Tibial nerve (tissue), 4 donors: ENCODE measurements at regions not wholly inside any gene's neighbourhood (a gene's known extent, or its start where the extent isn't known, plus 50 kb on each side); places are given as distances from the start of the nearest gene placed in this dataset.
A peak's percentile ranks its signal among the peaks of the same experiment; 100 is the strongest.

Source experiments
- DNase-seq, 2 donors: peaks; one replicate each; pipeline ENCODE4 v3.0.0-alpha.2; 2019; ENCODE audit warnings: low spot score in 2 of 2
- H3K27ac ChIP-seq, 4 donors: fragments of 200-600 bp; sonication (generic) in 3 of 4; one replicate each; pipeline ENCODE4 v1.5.1; 2017 to 2019; ENCODE audit warnings: mild to moderate bottlenecking in 1 of 4
- H3K27me3 ChIP-seq, 2 donors: fragments of 200-600 bp; sonication (generic) in 1 of 2; one replicate each; pipeline versions ENCODE4 v1.5.1 to v1.6.0; 2017 to 2019
- H3K36me3 ChIP-seq, 3 donors: fragments of 200-600 bp; sonication (generic); one replicate each; pipeline ENCODE4 v1.5.1; 2018 to 2019
- H3K4me1 ChIP-seq, 4 donors: fragments of 200-600 bp; sonication (generic) in 3 of 4; one replicate each; pipeline ENCODE4 v1.5.1; 2017 to 2019
- H3K4me3 ChIP-seq, 4 donors: fragments of 200-600 bp; sonication (generic) in 3 of 4; one replicate each; pipeline ENCODE4 v1.5.1; 2017 to 2019; ENCODE audit warnings: mild to moderate bottlenecking in 1 of 4, moderate library complexity in 1 of 4
- H3K9me3 ChIP-seq, 4 donors: fragments of 200-600 bp; sonication (generic) in 3 of 4; one replicate each; pipeline ENCODE4 v1.5.1; 2017 to 2019
- CTCF ChIP-seq, 5 experiments: fragments of 200-600 bp in 3 of 5; fragments of 450-650 bp in 2 of 5; sonication (generic) in 3 of 5; IDR thresholded peaks; one replicate each; pipeline ENCODE4 v1.5.1; 2016 to 2019; ENCODE audit warnings: antibody characterized with exemption in 5 of 5, mild to moderate bottlenecking in 3 of 5, moderate library complexity in 2 of 5
- EP300 ChIP-seq, 2 donors: sonication (generic); formaldehyde crosslinking; IDR thresholded peaks; one replicate each; pipeline ENCODE4 v1.6.1; 2017; ENCODE audit warnings: antibody characterized with exemption in 2 of 2, mild to moderate bottlenecking in 1 of 2
- POLR2A ChIP-seq, 2 donors: fragments of 450-650 bp; IDR thresholded peaks; one replicate each; pipeline ENCODE4 v1.6.1; 2017; ENCODE audit warnings: antibody characterized with exemption in 2 of 2, mild to moderate bottlenecking in 2 of 2, moderate library complexity in 2 of 2
- WGBS, 2 donors: methylation state at CpG; one replicate each; pipeline ENCODE4 v1.1.5; 2018; 5-methylcytosine and 5-hydroxymethylcytosine counted together

- H3K9me3 ChIP-seq, result peaks cover 0 to 8% (median 0%) of the 10 kb centered on the region in 4 donors
- H3K4me1 ChIP-seq, result peaks cover 0 to 17% (median 8%) of the 10 kb centered on the region in 4 donors
- no peak overlapping the region for H3K27ac ChIP-seq
- H3K4me3 ChIP-seq, result no peak overlapping the region
- no peaks in the 10 kb centered on the region for H3K36me3 ChIP-seq
- no peak for DNase-seq
- H3K27me3 ChIP-seq, result no peaks in the 10 kb centered on the region
- 96 to 100% methylated on average over 1 of the region's 1 CpG for whole genome bisulfite sequencing, 2 donors
- TF ChIP-seq EP300 (IDR thresholded peaks at IDR 0.05), result no peak
- no peak for TF ChIP-seq POLR2A (IDR thresholded peaks at IDR 0.05)
- no peak for TF ChIP-seq CTCF (IDR thresholded peaks at IDR 0.05)
These were observed 462.2 kb downstream of the FOXO1 start for GRCh38 chr13:40204246-40204645.

GRCh38 chr13:40205771-40206240, 460.6 kb downstream of the FOXO1 start:
- Histone ChIP-seq H3K4me1 (peaks cover 0 to 17% (median 8%) of the 10 kb centered on the region in 4 donors), H3K4me3 (no peak overlapping the region), H3K9me3 (peaks cover 0 to 8% (median 0%) of the 10 kb centered on the region in 4 donors), H3K27me3 (no peaks in the 10 kb centered on the region), H3K27ac (peak overlapping the region in 3 of 4 donors; percentile 56 to 71 (median 69)), H3K36me3 (no peaks in the 10 kb centered on the region)
- no peak for DNase-seq
- TF ChIP-seq CTCF (IDR thresholded peaks at IDR 0.05) (no peak), POLR2A (IDR thresholded peaks at IDR 0.05) (no peak), EP300 (IDR thresholded peaks at IDR 0.05) (no peak)
- WGBS, 2 donors, result 49 to 64% methylated on average over 4 of the region's 4 CpGs

- H3K4me3 ChIP-seq, result no peak overlapping the region
- 47 to 59% methylated on average over 6 of the region's 6 CpGs for WGBS, 2 donors
- no peaks in the 10 kb centered on the region for H3K36me3 ChIP-seq
- H3K27ac ChIP-seq, result peak overlapping the region in 3 of 4 donors; percentile 56 to 71 (median 69)
- H3K4me1 ChIP-seq, result peaks cover 0 to 17% (median 8%) of the 10 kb centered on the region in 4 donors
- peaks cover 0 to 8% (median 0%) of the 10 kb centered on the region in 4 donors for H3K9me3 ChIP-seq
- DNase-seq, result no peak
- TF ChIP-seq POLR2A (IDR thresholded peaks at IDR 0.05) (no peak), CTCF (IDR thresholded peaks at IDR 0.05) (no peak), EP300 (IDR thresholded peaks at IDR 0.05) (no peak)
- no peaks in the 10 kb centered on the region for H3K27me3 ChIP-seq
These were observed 460.0 kb downstream of the FOXO1 start for GRCh38 chr13:40206241-40207000.

GRCh38 chr13:40207001-40207478, 459.4 kb downstream of the FOXO1 start:
- no peaks in the 10 kb centered on the region for H3K27me3 ChIP-seq
- no peak overlapping the region for H3K4me3 ChIP-seq
- peak overlapping the region in 3 of 4 donors; percentile 56 to 71 (median 69) for H3K27ac ChIP-seq
- 75 to 88% methylated on average over 6 of the region's 6 CpGs for WGBS, 2 donors
- no peak for TF ChIP-seq CTCF (IDR thresholded peaks at IDR 0.05)
- TF ChIP-seq POLR2A (IDR thresholded peaks at IDR 0.05), result no peak
- TF ChIP-seq EP300 (IDR thresholded peaks at IDR 0.05), result no peak
- peaks cover 0 to 8% (median 0%) of the 10 kb centered on the region in 4 donors for H3K9me3 ChIP-seq
- no peak for DNase-seq
- H3K4me1 ChIP-seq, result peaks cover 0 to 17% (median 8%) of the 10 kb centered on the region in 4 donors
- no peaks in the 10 kb centered on the region for H3K36me3 ChIP-seq

GRCh38 chr13:40208517-40208916, 457.9 kb downstream of the FOXO1 start:
- Histone ChIP-seq H3K4me1 (peaks cover 0 to 17% (median 8%) of the 10 kb centered on the region in 4 donors), H3K9me3 (peaks cover 0 to 8% (median 0%) of the 10 kb centered on the region in 4 donors), H3K4me3 (no peak overlapping the region), H3K27ac (no peak overlapping the region), H3K36me3 (no peaks in the 10 kb centered on the region), H3K27me3 (no peaks in the 10 kb centered on the region)
- TF ChIP-seq CTCF (IDR thresholded peaks at IDR 0.05) (no peak), EP300 (IDR thresholded peaks at IDR 0.05) (no peak), POLR2A (IDR thresholded peaks at IDR 0.05) (no peak)
- WGBS, 2 donors, result 90 to 96% methylated on average over 4 of the region's 4 CpGs
- no peak for DNase-seq
